ENCODE measurements at regions not wholly inside any gene's neighbourhood (a gene's known extent, or its start where the extent isn't known, plus 50 kb on each side); places are given as distances from the start of the nearest gene placed in this dataset.

DNA sequence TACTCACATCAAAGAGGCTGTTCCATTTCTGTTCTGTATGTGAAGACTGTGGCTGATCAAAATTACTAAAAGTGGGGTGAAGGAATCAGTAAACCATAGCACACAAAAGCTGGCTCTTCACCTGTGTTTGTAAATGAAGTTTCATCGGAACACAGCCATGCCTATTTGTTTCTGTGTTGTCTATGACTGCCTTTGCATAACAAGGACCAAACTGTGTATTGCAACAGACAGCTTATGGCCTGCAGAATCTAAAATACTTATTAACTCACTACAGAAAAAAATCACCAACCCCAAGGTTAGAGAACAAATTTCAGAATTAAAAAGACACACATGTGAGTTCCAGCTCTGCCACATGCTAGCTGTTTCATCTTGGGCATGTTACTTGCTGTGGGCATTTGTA is 163.9 kb downstream of the LYPLAL1 start:
- TF ChIP-seq, protein P1, sequence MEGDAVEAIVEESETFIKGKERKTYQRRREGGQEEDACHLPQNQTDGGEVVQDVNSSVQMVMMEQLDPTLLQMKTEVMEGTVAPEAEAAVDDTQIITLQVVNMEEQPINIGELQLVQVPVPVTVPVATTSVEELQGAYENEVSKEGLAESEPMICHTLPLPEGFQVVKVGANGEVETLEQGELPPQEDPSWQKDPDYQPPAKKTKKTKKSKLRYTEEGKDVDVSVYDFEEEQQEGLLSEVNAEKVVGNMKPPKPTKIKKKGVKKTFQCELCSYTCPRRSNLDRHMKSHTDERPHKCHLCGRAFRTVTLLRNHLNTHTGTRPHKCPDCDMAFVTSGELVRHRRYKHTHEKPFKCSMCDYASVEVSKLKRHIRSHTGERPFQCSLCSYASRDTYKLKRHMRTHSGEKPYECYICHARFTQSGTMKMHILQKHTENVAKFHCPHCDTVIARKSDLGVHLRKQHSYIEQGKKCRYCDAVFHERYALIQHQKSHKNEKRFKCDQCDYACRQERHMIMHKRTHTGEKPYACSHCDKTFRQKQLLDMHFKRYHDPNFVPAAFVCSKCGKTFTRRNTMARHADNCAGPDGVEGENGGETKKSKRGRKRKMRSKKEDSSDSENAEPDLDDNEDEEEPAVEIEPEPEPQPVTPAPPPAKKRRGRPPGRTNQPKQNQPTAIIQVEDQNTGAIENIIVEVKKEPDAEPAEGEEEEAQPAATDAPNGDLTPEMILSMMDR (IDR thresholded peaks at IDR 0.05), result no peak
- TF ChIP-seq EZH2 (IDR thresholded peaks at IDR 0.05), result no peak

Data from neural progenitor cell (in vitro differentiated cells).